IMR-90 (cell line): ENCODE measurements at regions not wholly inside any gene's neighbourhood (a gene's known extent, or its start where the extent isn't known, plus 50 kb on each side); places are given as distances from the start of the nearest gene placed in this dataset.

ENCODE experiments used
- ATAC-seq: fragments of 200-7000 bp; cut with Tn5 transposase; 2 replicates; pipeline ENCODE4 v1.9.1; 2020; ENCODE audit warnings: low read depth, mild to moderate bottlenecking, moderate library complexity
- BruUV-seq: library from RNA; stranded (reverse); fragments of 400-500 nt; replicated peaks from 2 replicates; lab custom pipeline; 2021; lab: Mats Ljungman, UMichigan
- CTCF ChIA-PET: fragments of 300-600 bp; formaldehyde crosslinking; extraction: SDS; loops from one replicate; lab custom pipeline; 2021; ENCODE audit warnings: antibody characterized with exemption; lab: Yijun Ruan, JAX
- POLR2A ChIA-PET: fragments of 300-600 bp; sonication (Branson Sonifier 250); formaldehyde crosslinking; loops from one replicate; lab custom pipeline; 2022; ENCODE audit warnings: antibody characterized with exemption; ENCODE audit not compliant: unreplicated experiment; lab: Charles Lee
- DNase-seq: peaks from one replicate; pipeline ENCODE4 v3.0.0; 2013
- H2AFZ ChIP-seq: replicated peaks from 2 replicates; pipeline ENCODE3; 2013; ENCODE audit warnings: low read length, mild to moderate bottlenecking; ENCODE audit not compliant: poor library complexity
- H2AK5ac ChIP-seq: 2 replicates; pipeline ENCODE4 v1.6.1; 2013; ENCODE audit warnings: low read depth, low read length, inconsistent platforms
- H2AK9ac ChIP-seq: replicated peaks from 2 replicates; pipeline ENCODE3; 2013; ENCODE audit warnings: mild to moderate bottlenecking, low read depth, low read length, moderate library complexity; ENCODE audit not compliant: poor library complexity
- H2BK120ac ChIP-seq: 2 replicates; pipeline ENCODE4 v1.6.1; 2013; ENCODE audit warnings: low read depth, low read length, inconsistent platforms
- H2BK15ac ChIP-seq: 3 replicates; pipeline ENCODE4 v1.6.1; 2013; ENCODE audit warnings: low read depth, low read length, inconsistent platforms
- H2BK20ac ChIP-seq: 2 replicates; pipeline ENCODE4 v1.6.1; 2013; ENCODE audit warnings: low read depth, mild to moderate bottlenecking, inconsistent platforms, low read length, moderate library complexity
- H2BK5ac ChIP-seq: 2 replicates; pipeline ENCODE4 v1.6.1; 2013; ENCODE audit warnings: mild to moderate bottlenecking, low read depth, low read length, inconsistent platforms; ENCODE audit not compliant: poor library complexity, severe bottlenecking
- H3K14ac ChIP-seq: replicated peaks from 2 replicates; pipeline ENCODE4 v1.6.1; 2013; ENCODE audit warnings: low read depth, low read length, inconsistent platforms
- H3K18ac ChIP-seq: 2 replicates; pipeline ENCODE4 v1.6.1; 2013; ENCODE audit warnings: low read depth, low read length, control low read depth
- H3K23ac ChIP-seq: 2 replicates; pipeline ENCODE4 v1.6.1; 2013; ENCODE audit warnings: low read depth, low read length, inconsistent platforms
- H3K27ac ChIP-seq: 2 replicates; pipeline ENCODE4 v1.5.1; 2013; ENCODE audit warnings: mild to moderate bottlenecking, control low read depth, low read length; ENCODE audit not compliant: insufficient read depth
- H3K27me3 ChIP-seq: 2 replicates; pipeline ENCODE4 v1.6.1; 2013; ENCODE audit warnings: low read length; ENCODE audit not compliant: control insufficient read depth, insufficient read depth
- H3K36me3 ChIP-seq: 2 replicates; pipeline ENCODE4 v1.6.1; 2013; ENCODE audit warnings: low read length, mixed read lengths; ENCODE audit not compliant: control insufficient read depth, insufficient read depth
- H3K4ac ChIP-seq: 2 replicates; pipeline ENCODE4 v1.6.1; 2013; ENCODE audit warnings: low read depth, low read length, inconsistent platforms
- H3K4me1 ChIP-seq: 2 replicates; pipeline ENCODE4 v1.6.1; 2013; ENCODE audit warnings: low read length, mixed read lengths; ENCODE audit not compliant: control insufficient read depth, insufficient read depth
- H3K4me2 ChIP-seq: 2 replicates; pipeline ENCODE4 v1.6.1; 2013; ENCODE audit warnings: low read depth, mild to moderate bottlenecking, control low read depth, low read length, moderate library complexity
- H3K4me3 ChIP-seq: 2 replicates; pipeline ENCODE4 v1.5.1; 2013; ENCODE audit warnings: low read depth, mild to moderate bottlenecking, control low read depth, low read length, moderate library complexity; ENCODE audit not compliant: insufficient read depth
- H3K56ac ChIP-seq: 2 replicates; pipeline ENCODE4 v1.6.1; 2013; ENCODE audit warnings: low read length, inconsistent platforms; ENCODE audit not compliant: insufficient read depth; ENCODE audit errors: extremely low read depth
- H3K79me1 ChIP-seq, 2 experiments: 2 replicates each; pipeline ENCODE4 v1.6.1; 2013; ENCODE audit warnings: low read length in 2 of 2, inconsistent platforms in 1 of 2, low read depth in 1 of 2
- H3K9ac ChIP-seq: 2 replicates; pipeline ENCODE4 v1.6.1; 2013; ENCODE audit warnings: low read depth, low read length, control low read depth
- H3K9me1 ChIP-seq: 2 replicates; pipeline ENCODE4 v1.6.1; 2013; ENCODE audit warnings: low read length, inconsistent platforms; ENCODE audit not compliant: insufficient read depth
- H3K9me3 ChIP-seq: 2 replicates; pipeline ENCODE4 v1.6.1; 2013; ENCODE audit warnings: low read length; ENCODE audit not compliant: control insufficient read depth, insufficient read depth
- H4K20me1 ChIP-seq: 2 replicates; pipeline ENCODE4 v1.6.1; 2013; ENCODE audit warnings: low read length, inconsistent platforms; ENCODE audit not compliant: insufficient read depth
- H4K5ac ChIP-seq: 2 replicates; pipeline ENCODE4 v1.6.1; 2013; ENCODE audit warnings: mild to moderate bottlenecking, low read depth, low read length, control low read depth
- H4K8ac ChIP-seq, 2 experiments: 2 replicates each; pipeline ENCODE4 v1.6.1; 2013; ENCODE audit warnings: low read depth in 2 of 2, low read length in 2 of 2, control low read depth in 1 of 2, inconsistent platforms in 1 of 2
- H4K91ac ChIP-seq: 2 replicates; pipeline ENCODE4 v1.6.1; 2013; ENCODE audit warnings: low read depth, low read length, inconsistent platforms; ENCODE audit not compliant: insufficient read depth
- FOS ChIP-seq: fragments of 150-350 bp; IDR thresholded peaks from 2 replicates; pipeline ENCODE4 v1.6.1; 2016; ENCODE audit warnings: low read depth, low read length
- MAFK ChIP-seq: IDR thresholded peaks from 2 replicates; pipeline ENCODE4 v1.6.1; 2012; ENCODE audit warnings: low read depth, low read length, improper control_type of control experiment
- MXI1 ChIP-seq: IDR thresholded peaks from 2 replicates; pipeline ENCODE4 v1.6.1; 2012; ENCODE audit warnings: low read depth, mild to moderate bottlenecking, low read length, moderate library complexity, borderline replicate concordance
- NFE2L2 ChIP-seq: fragments of 150-350 bp; IDR thresholded peaks from 2 replicates; pipeline ENCODE4 v1.6.1; 2016; ENCODE audit warnings: low read depth, mild to moderate bottlenecking, low read length
- POLR2A ChIP-seq: IDR thresholded peaks from 2 replicates; pipeline ENCODE4 v1.6.1; 2012; ENCODE audit warnings: mild to moderate bottlenecking, low read depth, low read length
- RAD21 ChIP-seq: IDR thresholded peaks from 2 replicates; pipeline ENCODE4 v1.6.1; 2012; ENCODE audit warnings: low read length, improper control_type of control experiment
- RCOR1 ChIP-seq: IDR thresholded peaks from 2 replicates; pipeline ENCODE4 v1.6.1; 2012; ENCODE audit warnings: mild to moderate bottlenecking, low read length, improper control_type of control experiment; ENCODE audit not compliant: insufficient replicate concordance
- SMC3 ChIP-seq: fragments of 150-350 bp; IDR thresholded peaks from 2 replicates; pipeline ENCODE4 v1.6.1; 2016; ENCODE audit warnings: low read depth, mild to moderate bottlenecking, antibody characterized with exemption, low read length, moderate library complexity
- WGBS, 2 experiments: methylation state at CpG; one replicate each; pipeline versions ENCODE4 v1.1.5 to v1.1.7; 2013; ENCODE audit warnings: missing lambda C conversion rate in 2 of 2; ENCODE audit not compliant: insufficient read length in 1 of 2; ENCODE audit errors: extremely low coverage in 2 of 2; 5-methylcytosine and 5-hydroxymethylcytosine counted together
- dilution Hi-C: fragments of 300-500 bp; cut with HindIII; formaldehyde crosslinking; loops from one replicate; pipeline ENCODE4 v1.14.3; 2018; ENCODE audit warnings: low sequenced_read_pairs; ENCODE audit not compliant: unreplicated experiment
- in situ Hi-C: fragments of 300-500 bp; cut with MboI; formaldehyde crosslinking; loops from 3 replicates; pipeline ENCODE4 v1.14.3; 2019; ENCODE audit warnings: low sequenced_read_pairs, inconsistent platforms, mixed read lengths
- intact Hi-C: fragments of 100-400 bp; cut with micrococcal nuclease; formaldehyde crosslinking; loops from 2 replicates; pipeline ENCODE4 v1.10.0; 2022
- TF ChIP-seq, protein P1 (sequence below): conservative IDR thresholded peaks from 2 replicates; pipeline ENCODE4 v1.5.1; 2012; ENCODE audit warnings: mild to moderate bottlenecking, low read depth, low read length, improper control_type of control experiment
- TF ChIP-seq, protein P2 (sequence below): fragments of 150-350 bp; IDR thresholded peaks from 2 replicates; pipeline ENCODE4 v1.6.1; 2016; ENCODE audit warnings: low read depth, mild to moderate bottlenecking, low read length, moderate library complexity, borderline replicate concordance

DNA sequence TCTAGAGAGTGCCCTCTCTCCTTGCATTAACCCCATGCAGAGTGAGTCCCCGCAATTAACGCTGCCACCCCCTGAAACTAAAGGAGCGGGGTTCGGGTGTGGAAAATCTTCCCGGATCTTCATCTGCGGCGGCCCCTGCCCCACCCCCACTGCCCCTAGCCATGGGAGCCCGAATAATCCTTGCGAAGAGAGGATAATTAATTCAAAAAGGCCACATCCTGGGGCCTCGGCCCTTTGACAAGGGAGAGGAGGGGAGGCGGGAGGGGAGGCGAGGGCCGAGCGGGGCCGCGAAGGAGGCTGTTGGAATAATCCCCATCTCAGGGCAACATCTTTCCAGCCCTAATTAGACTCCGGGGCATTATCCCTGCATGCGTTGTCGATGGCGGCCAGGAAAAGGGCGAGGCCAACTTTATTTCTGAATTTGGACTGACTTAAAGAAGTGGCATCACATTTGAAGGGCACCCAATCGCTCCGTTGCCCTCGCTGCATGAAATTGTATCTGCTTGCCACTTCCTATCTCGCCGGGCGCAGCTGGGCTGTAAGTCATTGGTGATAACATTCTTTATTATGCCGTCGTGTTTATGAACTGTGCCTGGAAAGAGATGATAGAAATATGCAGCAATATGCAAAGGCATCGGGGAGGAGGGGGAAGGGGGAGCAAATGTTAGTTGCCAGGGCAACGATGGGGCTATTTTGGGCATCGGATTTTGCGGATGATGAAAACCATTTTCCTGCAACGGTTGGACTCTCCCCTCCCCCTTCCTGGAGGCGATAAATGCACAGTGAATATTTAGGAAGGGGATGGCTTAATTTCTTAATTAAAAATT is 387.1 kb upstream of the TNRC6C start:
- ChIA-PET CTCF (interaction anchor here (0.5 to 0.6 kb wide), 2 partner anchors 247 to 435 kb away, joined by 3 to 5 read pairs; no protein-coding TSS in a partner anchor), POLR2A (no interaction called here)
- TF ChIP-seq RAD21, result no peak
- no peak for TF ChIP-seq POLR2A
- TF ChIP-seq NFE2L2, result no peak
- no peak for TF ChIP-seq MXI1
- TF ChIP-seq, protein P1, sequence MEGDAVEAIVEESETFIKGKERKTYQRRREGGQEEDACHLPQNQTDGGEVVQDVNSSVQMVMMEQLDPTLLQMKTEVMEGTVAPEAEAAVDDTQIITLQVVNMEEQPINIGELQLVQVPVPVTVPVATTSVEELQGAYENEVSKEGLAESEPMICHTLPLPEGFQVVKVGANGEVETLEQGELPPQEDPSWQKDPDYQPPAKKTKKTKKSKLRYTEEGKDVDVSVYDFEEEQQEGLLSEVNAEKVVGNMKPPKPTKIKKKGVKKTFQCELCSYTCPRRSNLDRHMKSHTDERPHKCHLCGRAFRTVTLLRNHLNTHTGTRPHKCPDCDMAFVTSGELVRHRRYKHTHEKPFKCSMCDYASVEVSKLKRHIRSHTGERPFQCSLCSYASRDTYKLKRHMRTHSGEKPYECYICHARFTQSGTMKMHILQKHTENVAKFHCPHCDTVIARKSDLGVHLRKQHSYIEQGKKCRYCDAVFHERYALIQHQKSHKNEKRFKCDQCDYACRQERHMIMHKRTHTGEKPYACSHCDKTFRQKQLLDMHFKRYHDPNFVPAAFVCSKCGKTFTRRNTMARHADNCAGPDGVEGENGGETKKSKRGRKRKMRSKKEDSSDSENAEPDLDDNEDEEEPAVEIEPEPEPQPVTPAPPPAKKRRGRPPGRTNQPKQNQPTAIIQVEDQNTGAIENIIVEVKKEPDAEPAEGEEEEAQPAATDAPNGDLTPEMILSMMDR, result no peak
- TF ChIP-seq RCOR1, result no peak
- TF ChIP-seq, protein P2, sequence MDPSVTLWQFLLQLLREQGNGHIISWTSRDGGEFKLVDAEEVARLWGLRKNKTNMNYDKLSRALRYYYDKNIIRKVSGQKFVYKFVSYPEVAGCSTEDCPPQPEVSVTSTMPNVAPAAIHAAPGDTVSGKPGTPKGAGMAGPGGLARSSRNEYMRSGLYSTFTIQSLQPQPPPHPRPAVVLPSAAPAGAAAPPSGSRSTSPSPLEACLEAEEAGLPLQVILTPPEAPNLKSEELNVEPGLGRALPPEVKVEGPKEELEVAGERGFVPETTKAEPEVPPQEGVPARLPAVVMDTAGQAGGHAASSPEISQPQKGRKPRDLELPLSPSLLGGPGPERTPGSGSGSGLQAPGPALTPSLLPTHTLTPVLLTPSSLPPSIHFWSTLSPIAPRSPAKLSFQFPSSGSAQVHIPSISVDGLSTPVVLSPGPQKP, result no peak
- no peak for TF ChIP-seq MAFK
- no peak for TF ChIP-seq SMC3
- no peak for TF ChIP-seq FOS
- dilution Hi-C loops (no loop called here), intact Hi-C loops (no loop called here), in situ Hi-C loops (no loop called here)
- Histone ChIP-seq H3K56ac (no peak overlapping the region), H3K27ac (no peak overlapping the region), H2AK9ac (peak overlapping the region; percentile 45), H3K36me3 (no peaks in the 10 kb centered on the region), H3K4me2 (peak overlapping the region; percentile 40), H2BK5ac (no peak overlapping the region), H3K14ac (no peak overlapping the region), H4K91ac (no peak overlapping the region), H2BK15ac (no peak overlapping the region), H4K20me1 (no peaks in the 10 kb centered on the region), H2AK5ac (no peak overlapping the region), H4K5ac (no peak overlapping the region), H3K9ac (no peak overlapping the region), H3K23ac (no peak overlapping the region; the same call in 1 of the 2 replicates), H3K4me1 (no peaks in the 10 kb centered on the region), H3K9me3 (no peaks in the 10 kb centered on the region), H3K4ac (no peak overlapping the region), H3K9me1 (no peaks in the 10 kb centered on the region), H2BK20ac (no peak overlapping the region), H3K79me1 (no peaks in the 10 kb centered on the region), H3K4me3 (no peak overlapping the region), H2AFZ (peak overlapping the region; percentile 56), H3K27me3 (peaks cover 50% of the 10 kb centered on the region), H3K18ac (no peak overlapping the region), H4K8ac (no peak overlapping the region), H2BK120ac (no peak overlapping the region)
- DNase-seq, result peak; percentile 6
- no TSS peak for BruUV-seq
- peak; percentile 60 for ATAC-seq
- 0% methylated on average over 5 of the region's 35 CpGs; no CpG with 5 or more reads in 1 of the 2 experiments for WGBS, 2 experiments
